BE2C (cell line): ENCODE measurements at regions not wholly inside any gene's neighbourhood (a gene's known extent, or its start where the extent isn't known, plus 50 kb on each side); places are given as distances from the start of the nearest gene placed in this dataset.

Experiments used
- DNase-seq: peaks from one replicate; pipeline ENCODE4 v3.0.0-alpha.2; 2020
- H3K27me3 ChIP-seq: fragments of 250-450 bp; sonication (Bioruptor Pico); 2 replicates; pipeline ENCODE4 v1.5.1; 2020; ENCODE audit warnings: mild to moderate bottlenecking
- H3K36me3 ChIP-seq: fragments of 250-450 bp; sonication (Bioruptor Pico); 2 replicates; pipeline ENCODE4 v1.5.1; 2020; ENCODE audit warnings: mild to moderate bottlenecking
- H3K4me1 ChIP-seq: fragments of 250-450 bp; sonication (Bioruptor Pico); 2 replicates; pipeline ENCODE4 v1.5.1; 2020
- H3K4me3 ChIP-seq: 2 replicates; pipeline ENCODE4 v1.5.1; 2011; ENCODE audit warnings: low read depth, low read length
- H3K9me3 ChIP-seq: fragments of 250-450 bp; sonication (Bioruptor Pico); 2 replicates; pipeline ENCODE4 v1.5.1; 2020
- TF ChIP-seq, protein P1 (sequence below): IDR thresholded peaks from 2 replicates; pipeline ENCODE4 v1.5.1; 2012; ENCODE audit warnings: mild to moderate bottlenecking, low read depth, low read length

DNA sequence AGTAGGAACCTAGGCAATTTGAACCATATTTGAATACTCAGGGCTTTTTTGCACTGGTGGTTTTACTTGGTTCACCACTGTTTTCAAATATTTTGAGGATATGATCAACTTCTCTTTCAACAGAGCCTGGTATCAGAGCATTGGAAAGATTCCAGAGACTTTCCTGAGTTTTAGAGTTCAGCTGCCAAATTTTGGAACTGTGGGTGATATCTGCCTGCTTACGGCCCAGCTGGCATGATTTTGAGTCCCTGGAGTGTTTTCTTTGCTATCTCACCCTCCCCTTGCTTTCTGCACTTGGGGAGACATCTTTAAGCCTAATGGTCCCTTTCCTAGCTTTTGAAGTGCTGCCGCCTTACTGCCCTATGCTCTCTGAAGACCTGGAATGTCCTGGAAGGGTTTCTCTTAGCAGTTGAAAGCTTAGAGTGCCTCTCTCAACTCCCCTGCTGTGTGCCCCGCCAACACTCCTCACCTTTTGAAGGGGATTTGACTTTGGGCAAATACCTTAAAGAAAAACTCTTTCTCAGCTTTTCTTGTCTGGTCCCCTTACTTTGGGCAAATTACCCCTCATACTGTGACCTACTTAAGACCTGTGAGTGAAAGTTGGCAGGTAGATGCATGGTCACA lies 539.1 kb downstream of the MFSD1 start:
- Histone ChIP-seq H3K4me1 (no peaks in the 10 kb centered on the region), H3K36me3 (no peaks in the 10 kb centered on the region), H3K9me3 (no peaks in the 10 kb centered on the region), H3K27me3 (no peaks in the 10 kb centered on the region), H3K4me3 (no peak overlapping the region)
- TF ChIP-seq, protein P1, sequence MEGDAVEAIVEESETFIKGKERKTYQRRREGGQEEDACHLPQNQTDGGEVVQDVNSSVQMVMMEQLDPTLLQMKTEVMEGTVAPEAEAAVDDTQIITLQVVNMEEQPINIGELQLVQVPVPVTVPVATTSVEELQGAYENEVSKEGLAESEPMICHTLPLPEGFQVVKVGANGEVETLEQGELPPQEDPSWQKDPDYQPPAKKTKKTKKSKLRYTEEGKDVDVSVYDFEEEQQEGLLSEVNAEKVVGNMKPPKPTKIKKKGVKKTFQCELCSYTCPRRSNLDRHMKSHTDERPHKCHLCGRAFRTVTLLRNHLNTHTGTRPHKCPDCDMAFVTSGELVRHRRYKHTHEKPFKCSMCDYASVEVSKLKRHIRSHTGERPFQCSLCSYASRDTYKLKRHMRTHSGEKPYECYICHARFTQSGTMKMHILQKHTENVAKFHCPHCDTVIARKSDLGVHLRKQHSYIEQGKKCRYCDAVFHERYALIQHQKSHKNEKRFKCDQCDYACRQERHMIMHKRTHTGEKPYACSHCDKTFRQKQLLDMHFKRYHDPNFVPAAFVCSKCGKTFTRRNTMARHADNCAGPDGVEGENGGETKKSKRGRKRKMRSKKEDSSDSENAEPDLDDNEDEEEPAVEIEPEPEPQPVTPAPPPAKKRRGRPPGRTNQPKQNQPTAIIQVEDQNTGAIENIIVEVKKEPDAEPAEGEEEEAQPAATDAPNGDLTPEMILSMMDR, result no peak
- no peak for DNase-seq

DNA sequence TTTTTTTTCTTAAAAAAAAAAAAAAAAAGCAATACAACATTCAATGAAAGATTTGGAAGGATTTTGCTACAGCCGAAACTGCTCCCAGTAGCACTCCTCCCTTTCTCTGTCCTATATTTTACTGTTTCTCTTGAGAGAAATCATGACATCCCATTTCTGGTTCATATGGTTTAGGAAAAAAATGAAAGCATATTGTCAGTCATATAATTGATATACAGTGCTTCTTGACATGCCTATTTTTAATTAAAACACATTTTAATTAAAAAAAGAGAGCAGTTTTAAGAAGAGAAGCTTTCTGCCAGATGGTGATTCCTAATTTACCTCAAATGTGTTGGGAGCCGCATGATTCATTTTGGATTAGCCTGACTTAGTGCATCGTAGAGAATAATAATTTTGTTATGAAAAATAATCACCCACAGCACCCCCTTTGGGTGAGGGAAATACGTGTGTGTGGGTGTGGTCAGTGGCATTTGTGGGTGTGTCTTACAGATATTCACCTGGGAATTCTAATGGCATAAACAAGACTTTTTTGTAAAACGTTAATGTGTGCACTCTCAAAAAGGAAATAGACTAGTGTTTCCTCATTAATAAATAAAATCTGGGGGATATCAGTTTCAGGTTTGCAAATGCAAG lies 544.5 kb downstream of the MFSD1 start:
- Histone ChIP-seq H3K4me1 (no peaks in the 10 kb centered on the region), H3K4me3 (no peak overlapping the region), H3K27me3 (no peaks in the 10 kb centered on the region), H3K36me3 (no peaks in the 10 kb centered on the region), H3K9me3 (no peaks in the 10 kb centered on the region)
- DNase-seq, result no peak
- TF ChIP-seq, protein P1, result no peak

GRCh38 chr3:159348431-159348830 lies 546.6 kb downstream of the MFSD1 start:
- Histone ChIP-seq H3K27me3 (no peaks in the 10 kb centered on the region), H3K4me1 (no peaks in the 10 kb centered on the region), H3K9me3 (no peaks in the 10 kb centered on the region), H3K36me3 (no peaks in the 10 kb centered on the region), H3K4me3 (no peak overlapping the region)
- TF ChIP-seq, protein P1, result no peak
- no peak for DNase-seq

- TF ChIP-seq, protein P1, result no peak
- Histone ChIP-seq H3K4me1 (no peaks in the 10 kb centered on the region), H3K9me3 (no peaks in the 10 kb centered on the region), H3K4me3 (no peak overlapping the region), H3K27me3 (no peaks in the 10 kb centered on the region), H3K36me3 (no peaks in the 10 kb centered on the region)
- no peak for DNase-seq
Observed at GRCh38 chr3:159356606-159357005, 554.8 kb downstream of the MFSD1 start.

DNA sequence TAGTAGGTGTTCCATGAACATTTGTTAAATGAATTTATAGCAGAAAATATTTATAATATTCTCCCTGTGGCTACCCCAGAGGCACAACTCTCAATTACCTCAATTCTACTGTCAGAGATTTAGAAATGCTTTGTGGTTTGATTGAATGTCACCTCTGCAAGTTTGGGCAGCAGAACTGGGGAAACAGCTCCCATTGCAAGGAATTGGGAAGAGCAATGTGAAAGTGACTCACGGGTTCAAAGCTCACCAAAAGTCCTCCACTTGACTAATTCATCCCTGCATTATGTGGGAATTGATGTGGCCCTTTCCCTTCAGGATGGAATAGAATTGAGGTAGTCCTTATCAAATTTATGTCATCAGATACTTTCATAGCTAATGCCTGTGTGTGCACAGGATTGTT lies 562.7 kb downstream of the MFSD1 start:
- no peaks in the 10 kb centered on the region for H3K9me3 ChIP-seq
- no peaks in the 10 kb centered on the region for H3K27me3 ChIP-seq
- H3K4me1 ChIP-seq, result no peaks in the 10 kb centered on the region
- TF ChIP-seq, protein P1, result no peak
- H3K36me3 ChIP-seq, result no peaks in the 10 kb centered on the region
- H3K4me3 ChIP-seq, result no peak overlapping the region
- DNase-seq, result no peak

- no peak for DNase-seq
- H3K9me3 ChIP-seq, result no peaks in the 10 kb centered on the region
- H3K36me3 ChIP-seq, result no peaks in the 10 kb centered on the region
- H3K27me3 ChIP-seq, result no peaks in the 10 kb centered on the region
- no peaks in the 10 kb centered on the region for H3K4me1 ChIP-seq
- TF ChIP-seq, protein P1, result no peak
- no peak overlapping the region for H3K4me3 ChIP-seq
Observed at GRCh38 chr3:159366476-159366875, 564.6 kb downstream of the MFSD1 start.
